G401 (cell line): ENCODE measurements at regions not wholly inside any gene's neighbourhood (a gene's known extent, or its start where the extent isn't known, plus 50 kb on each side); places are given as distances from the start of the nearest gene placed in this dataset.
"Not testable (repeated sequence)": the region's sequence is repeated elsewhere in the genome, so short reads cannot be mapped to it uniquely, and the experiment has no call there.

Experiments
- DNase-seq: peaks from one replicate; pipeline ENCODE4 v3.0.0-alpha.2; 2015; ENCODE audit warnings: low spot score
- in situ Hi-C: cut with HindIII; loops from 2 replicates; pipeline ENCODE4 v1.10.0; 2016; ENCODE audit warnings: low sequenced_read_pairs, mixed read lengths

GRCh38 chr6:93678841-93679454 lies 259.6 kb upstream of the EPHA7 start:
- in situ Hi-C loops, result no loop called here
- peak; percentile 48 for DNase-seq

- in situ Hi-C loops, result no loop called here
- DNase-seq, result no peak
Observed at GRCh38 chr6:93677264-93677965, 258.1 kb upstream of the EPHA7 start.

GRCh38 chr6:93676581-93676980 lies 257.2 kb upstream of the EPHA7 start:
- in situ Hi-C loops, result no loop called here
- no peak for DNase-seq

- DNase-seq, result no peak
- in situ Hi-C loops, result no loop called here
Observed at GRCh38 chr6:93675856-93676417, 256.6 kb upstream of the EPHA7 start.

- in situ Hi-C loops, result no loop called here
- no peak for DNase-seq
Observed at GRCh38 chr6:93663111-93663510, 243.8 kb upstream of the EPHA7 start.

GRCh38 chr6:93654548-93654947 lies 235.2 kb upstream of the EPHA7 start:
- no peak for DNase-seq
- in situ Hi-C loops, result no loop called here

- in situ Hi-C loops, result no loop called here
Observed at GRCh38 chr6:93644611-93645010, 225.3 kb upstream of the EPHA7 start.

GRCh38 chr6:93639126-93639525 lies 219.8 kb upstream of the EPHA7 start:
- no peak for DNase-seq
- in situ Hi-C loops, result no loop called here

More at GRCh38 chr6:93644611-93645010, 225.3 kb upstream of the EPHA7 start:
- no peak for DNase-seq

- in situ Hi-C loops, DNase-seq: not testable (repeated sequence)
Observed at GRCh38 chr6:93636987-93637664, 217.8 kb upstream of the EPHA7 start.

- peak; percentile 48 for DNase-seq
- in situ Hi-C loops, result no loop called here
Observed at GRCh38 chr6:93624408-93624807, 205.0 kb upstream of the EPHA7 start.

GRCh38 chr6:93621442-93621841 lies 202.1 kb upstream of the EPHA7 start:
- DNase-seq, result peak; percentile 50
- in situ Hi-C loops, result no loop called here

- DNase-seq, result peak; percentile 32
- in situ Hi-C loops, result no loop called here
Observed at GRCh38 chr6:93604951-93605350, 185.6 kb upstream of the EPHA7 start.

GRCh38 chr6:93592417-93592816 lies 173.1 kb upstream of the EPHA7 start:
- in situ Hi-C loops, result no loop called here
- DNase-seq, result no peak

- no peak for DNase-seq
- in situ Hi-C loops, result no loop called here
Observed at GRCh38 chr6:93586306-93586705, 166.9 kb upstream of the EPHA7 start.

GRCh38 chr6:93584300-93584699 lies 164.9 kb upstream of the EPHA7 start:
- in situ Hi-C loops, result no loop called here
- DNase-seq, result no peak

- in situ Hi-C loops, result no loop called here
- no peak for DNase-seq
Observed at GRCh38 chr6:93581371-93581770, 162.0 kb upstream of the EPHA7 start.

- in situ Hi-C loops, result no loop called here
- no peak for DNase-seq
Observed at GRCh38 chr6:93580446-93580845, 161.1 kb upstream of the EPHA7 start.

GRCh38 chr6:93575495-93576267 lies 156.3 kb upstream of the EPHA7 start:
- in situ Hi-C loops, result no loop called here
- no peak for DNase-seq

GRCh38 chr6:93574299-93574698 lies 154.9 kb upstream of the EPHA7 start:
- DNase-seq, result no peak

More at GRCh38 chr6:93574299-93574698, 154.9 kb upstream of the EPHA7 start:
- in situ Hi-C loops, result no loop called here
